ENCODE measurements at regions not wholly inside any gene's neighbourhood (a gene's known extent, or its start where the extent isn't known, plus 50 kb on each side); places are given as distances from the start of the nearest gene placed in this dataset.

- TF ChIP-seq MYC (IDR thresholded peaks at IDR 0.05; ENCODE audit: low read depth, low read length) (no peak), POLR2A (IDR thresholded peaks at IDR 0.05; ENCODE audit: extremely low read depth, insufficient read length) (no peak)
- TF ChIP-seq, protein P1, sequence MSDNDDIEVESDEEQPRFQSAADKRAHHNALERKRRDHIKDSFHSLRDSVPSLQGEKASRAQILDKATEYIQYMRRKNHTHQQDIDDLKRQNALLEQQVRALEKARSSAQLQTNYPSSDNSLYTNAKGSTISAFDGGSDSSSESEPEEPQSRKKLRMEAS (IDR thresholded peaks at IDR 0.05; ENCODE audit: low read depth, low read length): no peak
- TF ChIP-seq, protein P2, sequence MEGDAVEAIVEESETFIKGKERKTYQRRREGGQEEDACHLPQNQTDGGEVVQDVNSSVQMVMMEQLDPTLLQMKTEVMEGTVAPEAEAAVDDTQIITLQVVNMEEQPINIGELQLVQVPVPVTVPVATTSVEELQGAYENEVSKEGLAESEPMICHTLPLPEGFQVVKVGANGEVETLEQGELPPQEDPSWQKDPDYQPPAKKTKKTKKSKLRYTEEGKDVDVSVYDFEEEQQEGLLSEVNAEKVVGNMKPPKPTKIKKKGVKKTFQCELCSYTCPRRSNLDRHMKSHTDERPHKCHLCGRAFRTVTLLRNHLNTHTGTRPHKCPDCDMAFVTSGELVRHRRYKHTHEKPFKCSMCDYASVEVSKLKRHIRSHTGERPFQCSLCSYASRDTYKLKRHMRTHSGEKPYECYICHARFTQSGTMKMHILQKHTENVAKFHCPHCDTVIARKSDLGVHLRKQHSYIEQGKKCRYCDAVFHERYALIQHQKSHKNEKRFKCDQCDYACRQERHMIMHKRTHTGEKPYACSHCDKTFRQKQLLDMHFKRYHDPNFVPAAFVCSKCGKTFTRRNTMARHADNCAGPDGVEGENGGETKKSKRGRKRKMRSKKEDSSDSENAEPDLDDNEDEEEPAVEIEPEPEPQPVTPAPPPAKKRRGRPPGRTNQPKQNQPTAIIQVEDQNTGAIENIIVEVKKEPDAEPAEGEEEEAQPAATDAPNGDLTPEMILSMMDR (IDR thresholded peaks at IDR 0.05; ENCODE audit: low read depth, low read length): no peak
Measured at GRCh38 chr11:105458071-105458470, 151.8 kb upstream of the GRIA4 start.

DNA sequence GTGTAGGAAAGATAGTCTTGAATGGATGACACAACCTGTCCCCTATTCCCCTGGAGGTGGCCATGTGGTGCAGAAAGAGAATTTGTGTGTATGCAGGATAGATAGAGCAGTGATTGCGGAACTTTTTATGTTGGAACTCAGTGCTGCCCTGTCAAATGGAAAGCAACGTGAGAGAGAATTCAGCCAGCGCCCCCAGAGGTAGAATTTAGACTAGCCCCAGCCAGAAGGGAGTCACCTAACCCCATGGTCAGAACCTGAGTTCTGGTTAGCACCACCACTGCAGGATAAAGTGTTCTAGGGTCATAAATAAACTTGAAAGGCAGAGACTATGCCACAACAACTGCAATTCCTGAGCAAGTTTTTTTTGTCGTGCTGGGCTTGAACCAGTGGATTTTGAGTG is 152.9 kb upstream of the GRIA4 start:
- TF ChIP-seq MYC (IDR thresholded peaks at IDR 0.05; ENCODE audit: low read depth, low read length): no peak
- TF ChIP-seq, protein P2 (IDR thresholded peaks at IDR 0.05; ENCODE audit: low read depth, low read length): peak; percentile 30
- peak; percentile 3 for DNase-seq (ENCODE audit: low read depth)

More at GRCh38 chr11:105458071-105458470, 151.8 kb upstream of the GRIA4 start:
- H3K4me3 ChIP-seq (ENCODE audit: low read depth, low read length): no peak overlapping the region
- no peak for DNase-seq (ENCODE audit: low read depth)

GRCh38 chr11:105449100-105449734 is 160.7 kb upstream of the GRIA4 start:
- peak; percentile 9 for DNase-seq (ENCODE audit: low read depth)
- TF ChIP-seq MYC (IDR thresholded peaks at IDR 0.05; ENCODE audit: low read depth, low read length) (no peak), POLR2A (IDR thresholded peaks at IDR 0.05; ENCODE audit: extremely low read depth, insufficient read length) (no peak)
- TF ChIP-seq, protein P2 (IDR thresholded peaks at IDR 0.05; ENCODE audit: low read depth, low read length): no peak
- TF ChIP-seq, protein P1 (IDR thresholded peaks at IDR 0.05; ENCODE audit: low read depth, low read length): no peak
- no peak overlapping the region for H3K4me3 ChIP-seq (ENCODE audit: low read depth, low read length)

More for the DNA sequence above, 152.9 kb upstream of the GRIA4 start:
- no peak overlapping the region for H3K4me3 ChIP-seq (ENCODE audit: low read depth, low read length)

GRCh38 chr11:105448703-105449079 is 161.2 kb upstream of the GRIA4 start:
- TF ChIP-seq MYC (IDR thresholded peaks at IDR 0.05; ENCODE audit: low read depth, low read length) (no peak), POLR2A (IDR thresholded peaks at IDR 0.05; ENCODE audit: extremely low read depth, insufficient read length) (no peak)
- TF ChIP-seq, protein P1 (IDR thresholded peaks at IDR 0.05; ENCODE audit: low read depth, low read length): no peak
- TF ChIP-seq, protein P2 (IDR thresholded peaks at IDR 0.05; ENCODE audit: low read depth, low read length): no peak
- no peak overlapping the region for H3K4me3 ChIP-seq (ENCODE audit: low read depth, low read length)
- no peak for DNase-seq (ENCODE audit: low read depth)

DNA sequence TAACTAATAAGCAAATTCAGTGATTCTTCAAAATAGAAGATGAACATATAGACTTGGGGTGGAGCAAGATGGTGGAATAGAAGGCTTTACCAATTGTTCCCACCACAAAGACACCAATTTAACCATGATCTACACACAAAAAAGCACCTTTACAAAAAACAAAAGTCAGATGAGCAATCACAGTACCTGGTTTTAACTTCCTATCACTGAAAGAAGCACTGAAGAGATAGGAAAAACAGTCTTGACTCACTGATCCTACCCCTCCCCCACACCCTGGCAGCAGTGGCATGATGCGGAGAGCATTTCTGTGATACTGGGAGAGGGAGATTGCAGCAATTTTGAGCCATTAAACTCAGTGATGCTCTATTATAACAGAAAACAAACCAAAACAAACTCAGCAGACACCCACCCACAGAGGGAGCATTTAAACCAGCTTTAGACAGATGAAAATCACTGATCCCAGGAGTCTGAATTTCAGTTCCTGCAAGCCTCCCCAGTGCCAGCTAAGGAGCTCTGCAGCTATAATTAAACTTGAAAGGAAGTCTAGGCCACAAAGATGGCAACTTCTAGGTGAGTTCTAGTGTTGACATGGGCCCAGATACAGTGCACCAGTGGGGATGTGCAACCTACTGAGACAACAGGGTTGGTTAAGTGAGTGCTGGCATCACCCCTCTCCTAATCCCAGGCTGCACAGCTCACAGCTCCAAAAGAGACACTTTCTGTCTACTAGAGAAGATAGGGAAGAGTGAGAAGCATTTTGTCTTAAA is 161.8 kb upstream of the GRIA4 start:
- DNase-seq (ENCODE audit: low read depth): no peak
- no peak overlapping the region for H3K4me3 ChIP-seq (ENCODE audit: low read depth, low read length)
- TF ChIP-seq MYC (IDR thresholded peaks at IDR 0.05; ENCODE audit: low read depth, low read length) (no peak), POLR2A (IDR thresholded peaks at IDR 0.05; ENCODE audit: extremely low read depth, insufficient read length) (no peak)
- TF ChIP-seq, protein P1 (IDR thresholded peaks at IDR 0.05; ENCODE audit: low read depth, low read length): no peak
- TF ChIP-seq, protein P2 (IDR thresholded peaks at IDR 0.05; ENCODE audit: low read depth, low read length): no peak
